Skin epidermis (tissue), 12 donors: ENCODE measurements at regions not wholly inside any gene's neighbourhood (a gene's known extent, or its start where the extent isn't known, plus 50 kb on each side); places are given as distances from the start of the nearest gene placed in this dataset.

Experiments used
- H3K27ac ChIP-seq, 21 experiments: fragments of 200-600 bp; sonication (generic) in 11 of 21; one replicate each; pipeline ENCODE4 v1.5.0; 2020; ENCODE audit warnings: mild to moderate bottlenecking in 3 of 21, inconsistent platforms in 2 of 21, moderate library complexity in 2 of 21
- H3K4me3 ChIP-seq, 7 experiments: fragments of 200-600 bp; sonication (generic) in 2 of 7; one replicate each; pipeline ENCODE4 v1.5.0; 2020; ENCODE audit warnings: inconsistent platforms in 2 of 7, mild to moderate bottlenecking in 2 of 7, moderate library complexity in 1 of 7

DNA sequence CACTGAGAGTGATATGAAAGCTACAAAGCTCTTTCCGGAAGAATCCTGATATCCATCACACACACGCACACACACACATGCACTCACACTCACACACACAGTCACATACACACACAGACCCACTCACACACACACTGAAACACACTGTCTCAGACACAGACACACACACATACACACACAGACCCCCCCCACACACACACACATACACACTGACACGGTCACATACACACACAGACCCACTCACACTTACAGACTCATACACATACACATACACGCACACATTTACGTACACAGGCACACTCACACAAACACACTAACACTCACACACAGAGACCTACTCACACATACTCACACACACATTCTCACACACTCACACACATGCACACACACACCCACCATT, 58.6 kb downstream of the LIG4 start:
- no peak overlapping the region for H3K27ac ChIP-seq

DNA sequence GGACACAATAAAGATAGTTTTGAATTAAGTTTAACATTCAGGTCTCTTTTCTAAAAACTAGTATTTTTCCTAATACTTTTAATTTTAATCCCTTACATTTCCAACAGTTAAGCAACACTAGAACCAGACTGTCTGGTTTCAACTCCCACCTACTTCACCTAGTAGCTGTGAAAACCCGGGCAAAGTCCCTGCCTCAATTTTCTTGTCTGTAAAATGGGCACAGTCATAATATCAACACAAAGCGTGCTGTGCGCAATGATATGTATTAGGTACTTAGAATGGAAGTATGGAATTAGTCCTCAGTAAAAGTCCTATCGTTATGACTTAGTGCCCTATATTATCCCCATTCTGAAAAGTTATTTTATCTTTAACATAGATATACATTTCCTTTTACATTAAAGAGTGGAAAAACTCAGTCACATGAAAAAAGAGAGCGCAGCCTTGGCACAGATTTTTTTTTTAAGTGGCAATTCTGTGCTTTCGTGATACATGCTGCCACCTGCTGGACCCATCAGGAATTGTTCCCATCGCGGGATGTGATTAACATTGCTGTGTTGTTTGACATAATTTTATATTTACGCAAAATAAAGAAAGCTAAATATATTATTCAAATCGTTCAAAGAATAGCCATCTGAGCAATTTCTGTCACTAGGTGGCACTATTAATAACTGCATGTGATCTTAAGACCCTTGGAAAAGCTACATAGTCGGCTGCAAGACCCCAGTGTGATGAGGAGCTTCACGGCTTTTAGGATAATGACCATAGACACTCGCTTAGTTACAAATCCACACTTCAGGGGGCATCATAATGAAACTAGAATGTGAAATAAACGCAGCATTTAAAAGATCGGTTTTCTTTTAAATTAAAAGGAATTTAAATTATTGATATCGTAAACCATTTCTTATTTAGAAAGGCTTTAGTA, 59.9 kb downstream of the LIG4 start:
- H3K4me3 ChIP-seq, result no peak overlapping the region
- no peak overlapping the region for H3K27ac ChIP-seq

More for the DNA sequence above, 58.6 kb downstream of the LIG4 start:
- H3K4me3 ChIP-seq, result no peak overlapping the region

DNA sequence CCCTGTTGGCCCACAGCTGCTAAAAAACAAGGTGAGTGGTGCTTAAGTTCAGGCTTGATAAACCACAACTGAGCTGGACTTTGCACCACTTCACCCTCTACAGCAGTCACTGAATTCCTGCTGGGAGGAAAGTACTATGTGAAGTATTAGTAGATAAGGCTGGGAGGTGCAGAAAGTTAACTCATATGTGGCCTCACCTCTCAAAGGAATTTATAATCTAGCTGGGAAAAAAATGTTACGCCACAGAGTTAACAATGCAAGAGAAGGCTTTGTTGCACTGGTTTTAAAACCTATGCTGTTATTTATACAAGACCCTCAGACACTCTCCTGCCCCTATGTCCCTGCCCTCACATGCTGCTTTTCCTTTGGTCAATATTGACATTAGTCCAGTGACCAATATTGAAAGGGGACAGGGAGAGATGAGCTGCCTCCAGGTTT, 60.9 kb downstream of the LIG4 start:
- Histone ChIP-seq H3K4me3 (no peak overlapping the region), H3K27ac (no peak overlapping the region)

DNA sequence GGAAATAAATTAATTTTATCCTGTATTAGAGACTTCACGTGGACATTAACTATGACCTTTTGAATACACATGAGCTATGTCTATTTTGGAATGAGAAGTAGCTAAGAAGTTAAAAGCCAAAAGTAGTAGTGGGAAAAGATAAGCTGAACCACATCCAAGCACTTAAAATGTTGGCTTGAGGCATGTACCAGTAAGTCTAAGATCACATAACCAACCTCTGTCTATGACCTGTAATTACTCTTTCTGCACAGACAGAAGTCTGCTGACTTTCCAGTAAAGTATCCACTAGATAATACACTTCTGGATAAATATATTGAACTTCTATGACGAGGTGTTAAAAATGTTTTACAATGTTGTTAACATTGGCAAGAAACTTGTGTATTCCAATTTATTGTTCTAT, 68.7 kb downstream of the LIG4 start:
- Histone ChIP-seq H3K4me3 (no peak overlapping the region), H3K27ac (no peak overlapping the region)

DNA sequence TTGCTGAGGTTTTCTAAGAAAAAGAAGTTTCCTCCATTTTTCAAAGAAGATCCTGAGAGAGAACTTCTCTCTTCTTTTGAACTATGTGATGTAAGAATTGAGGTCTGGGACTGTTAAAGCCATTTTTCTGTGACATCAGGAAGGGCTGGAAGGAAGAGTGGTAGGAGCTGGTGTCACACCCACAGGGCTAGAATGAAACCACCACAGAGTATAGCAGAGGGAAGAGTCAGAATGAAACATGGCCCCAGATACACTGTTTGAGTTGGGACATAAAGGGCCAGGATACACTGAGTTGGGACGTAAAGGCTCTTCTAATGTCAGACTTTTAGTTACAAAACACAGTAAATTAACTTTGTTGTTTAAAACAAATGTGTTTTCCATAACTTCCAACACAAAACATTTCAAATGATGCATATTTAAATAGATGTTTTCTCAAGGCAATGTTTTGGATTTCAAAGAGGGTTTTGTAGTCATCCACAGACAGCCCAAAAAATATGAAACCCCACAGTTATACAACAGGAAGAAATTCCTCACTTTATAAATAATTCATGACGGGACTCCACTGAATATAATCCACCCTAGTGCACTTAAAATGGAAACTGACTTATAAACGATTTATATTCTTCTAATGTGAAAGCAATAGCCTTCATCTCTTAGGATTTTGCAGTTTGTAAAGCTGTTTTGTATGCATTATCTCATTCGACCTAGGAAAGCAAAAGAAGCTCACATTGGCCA, 72.5 kb downstream of the LIG4 start:
- Histone ChIP-seq H3K27ac (no peak overlapping the region), H3K4me3 (no peak overlapping the region)

DNA sequence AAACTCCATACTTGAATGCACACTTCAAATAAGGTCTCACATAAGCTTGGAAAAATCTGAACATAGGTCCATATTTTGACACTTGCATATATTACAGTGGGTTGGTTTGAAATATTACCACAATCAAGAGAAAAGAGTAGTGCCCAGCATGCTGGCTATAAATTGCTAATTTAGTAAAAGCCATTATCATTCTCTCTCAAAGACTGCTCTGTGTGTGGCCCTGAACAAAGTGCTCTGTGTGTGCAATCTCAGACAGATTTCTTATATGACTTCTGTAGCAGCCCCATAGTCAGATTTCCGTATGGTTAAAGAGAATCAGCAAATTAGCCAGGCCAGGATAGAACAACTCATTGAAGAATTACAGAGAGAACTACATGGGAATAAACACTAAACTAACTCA, 78.2 kb downstream of the LIG4 start:
- no peak overlapping the region for H3K4me3 ChIP-seq
- H3K27ac ChIP-seq, result no peak overlapping the region

DNA sequence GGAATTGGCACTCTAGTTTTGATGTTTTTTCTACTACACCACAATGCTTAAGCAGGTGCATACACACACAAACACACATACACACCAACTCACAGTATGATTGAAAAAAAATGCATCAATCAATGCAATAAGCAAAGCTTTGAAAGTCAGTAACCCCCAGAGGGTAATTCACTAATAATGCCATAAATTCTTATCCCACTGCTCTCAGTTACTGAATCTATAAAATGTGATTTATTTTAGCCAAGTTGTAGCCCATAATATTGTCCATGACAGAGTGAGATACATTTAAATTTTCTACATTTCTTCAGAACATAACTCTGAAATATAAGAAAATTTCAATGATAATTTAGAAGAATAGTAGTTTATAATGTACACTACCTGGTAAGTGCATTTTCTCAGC, 87.9 kb downstream of the LIG4 start:
- Histone ChIP-seq H3K27ac (no peak overlapping the region), H3K4me3 (no peak overlapping the region)

DNA sequence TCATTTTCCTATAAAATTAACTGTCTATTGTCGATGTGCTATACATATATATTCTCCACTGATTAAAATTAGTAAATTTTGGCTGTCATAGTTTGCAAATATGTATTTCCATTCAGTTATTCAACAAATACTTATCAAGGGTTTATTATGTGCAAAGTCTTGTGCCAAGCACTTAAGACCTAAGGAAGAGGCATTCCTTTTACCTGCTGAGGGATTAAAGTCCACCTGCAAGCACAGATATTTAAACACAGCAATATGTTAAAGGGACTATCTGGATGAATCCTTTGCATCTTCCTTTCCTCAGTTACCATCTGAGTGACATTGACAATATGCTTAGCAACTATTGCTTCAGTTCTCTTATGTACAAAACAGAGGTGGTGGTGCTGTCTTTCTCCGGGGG, 89.3 kb downstream of the LIG4 start:
- Histone ChIP-seq H3K4me3 (no peak overlapping the region), H3K27ac (no peak overlapping the region)

DNA sequence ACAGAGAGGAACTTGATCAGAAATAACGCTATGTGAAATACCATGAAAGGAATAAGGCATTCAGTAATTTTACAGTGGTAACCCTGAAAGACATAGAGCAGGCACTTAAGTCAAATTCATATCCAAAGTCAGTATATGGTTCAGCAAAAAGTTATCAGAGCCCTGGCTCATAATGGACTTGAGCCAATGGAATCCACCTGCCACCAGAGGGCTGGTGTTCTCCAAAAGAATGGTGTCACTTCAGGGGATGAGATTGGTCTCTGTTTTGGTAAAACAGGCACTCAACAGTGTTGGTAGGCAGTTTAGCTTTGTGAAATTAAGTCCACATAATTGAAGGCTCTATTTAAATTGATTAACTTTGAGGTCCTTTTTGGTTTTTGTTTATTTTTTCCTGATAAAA, 93.9 kb downstream of the LIG4 start:
- Histone ChIP-seq H3K4me3 (no peak overlapping the region), H3K27ac (no peak overlapping the region)

DNA sequence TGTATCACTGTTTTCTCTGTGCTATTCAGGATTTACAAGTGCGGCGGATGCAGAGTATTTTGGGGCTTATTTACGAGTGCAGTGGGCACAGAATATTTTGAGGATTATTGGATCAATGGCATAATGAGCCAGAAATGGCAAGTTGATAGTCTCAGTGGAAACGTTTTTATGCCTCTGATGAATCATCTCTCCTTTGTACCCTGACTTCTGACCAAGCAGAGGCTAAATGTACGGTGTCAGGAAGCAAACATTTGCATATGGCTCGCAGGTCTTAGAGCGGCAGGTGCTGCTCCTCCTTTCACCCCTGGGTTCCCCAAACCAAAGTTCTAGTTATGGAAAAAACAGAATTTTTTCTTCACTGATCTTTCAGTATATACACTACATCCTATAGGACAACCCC, 94.5 kb downstream of the LIG4 start:
- no peak overlapping the region for H3K27ac ChIP-seq
- no peak overlapping the region for H3K4me3 ChIP-seq

DNA sequence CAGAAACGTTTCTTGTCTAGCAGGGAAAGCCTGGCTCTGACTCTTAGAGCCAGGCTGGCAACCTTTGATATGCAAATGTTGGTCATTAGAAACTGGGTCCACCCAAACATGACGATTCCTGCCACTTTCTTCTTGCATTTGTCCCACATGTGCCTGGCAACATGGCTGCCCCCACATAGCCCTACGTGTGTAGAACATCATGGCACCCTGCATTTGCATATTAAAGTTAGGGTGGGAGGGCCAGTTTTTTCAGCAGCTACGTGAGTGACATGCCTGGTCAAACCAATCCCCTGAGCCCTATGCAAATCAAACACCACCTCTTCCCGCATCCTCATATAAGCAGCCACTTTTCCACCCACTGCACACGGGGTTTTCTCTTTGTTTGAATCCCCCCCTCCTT, 95.0 kb downstream of the LIG4 start:
- Histone ChIP-seq H3K4me3 (no peak overlapping the region), H3K27ac (no peak overlapping the region)

DNA sequence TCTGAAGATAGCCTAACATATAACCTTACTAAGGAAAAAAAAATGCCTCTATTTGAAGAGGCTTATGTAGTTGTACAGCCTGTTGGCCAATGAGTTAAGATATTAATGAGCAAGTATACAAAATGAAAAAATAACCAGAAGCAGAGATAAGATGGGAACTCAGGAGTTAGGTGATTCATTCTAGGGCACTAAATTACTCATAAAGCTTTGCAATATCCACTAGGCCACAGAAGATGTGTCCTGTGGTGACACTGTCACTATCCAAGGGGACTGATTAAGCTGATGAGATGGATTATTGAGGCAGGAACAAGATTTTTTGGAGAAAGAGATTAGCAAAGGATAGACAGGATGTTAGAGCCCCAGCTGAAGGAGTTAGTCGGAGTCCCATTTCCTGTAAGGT, 99.6 kb downstream of the LIG4 start:
- no peak overlapping the region for H3K27ac ChIP-seq

DNA sequence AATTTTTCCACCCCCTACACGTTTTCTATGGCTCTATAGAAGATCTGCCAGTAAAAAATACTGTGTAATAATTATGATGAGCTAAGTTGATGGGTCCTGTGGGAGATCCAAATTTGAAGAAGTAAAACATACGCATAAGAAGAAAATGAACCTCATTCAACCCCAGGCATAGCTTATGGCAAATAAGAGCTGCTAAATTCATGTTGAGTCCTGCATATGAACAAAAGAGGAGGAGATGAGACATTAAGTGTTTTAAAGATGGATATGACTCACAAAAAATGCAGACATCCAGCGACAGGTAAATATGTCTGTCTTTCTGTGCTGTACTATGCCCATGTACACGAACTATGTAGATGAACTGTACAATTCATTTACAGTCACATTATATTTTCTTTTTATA, 101.9 kb downstream of the LIG4 start:
- Histone ChIP-seq H3K27ac (no peak overlapping the region), H3K4me3 (no peak overlapping the region)

More for the DNA sequence above, 99.6 kb downstream of the LIG4 start:
- H3K4me3 ChIP-seq, result no peak overlapping the region

DNA sequence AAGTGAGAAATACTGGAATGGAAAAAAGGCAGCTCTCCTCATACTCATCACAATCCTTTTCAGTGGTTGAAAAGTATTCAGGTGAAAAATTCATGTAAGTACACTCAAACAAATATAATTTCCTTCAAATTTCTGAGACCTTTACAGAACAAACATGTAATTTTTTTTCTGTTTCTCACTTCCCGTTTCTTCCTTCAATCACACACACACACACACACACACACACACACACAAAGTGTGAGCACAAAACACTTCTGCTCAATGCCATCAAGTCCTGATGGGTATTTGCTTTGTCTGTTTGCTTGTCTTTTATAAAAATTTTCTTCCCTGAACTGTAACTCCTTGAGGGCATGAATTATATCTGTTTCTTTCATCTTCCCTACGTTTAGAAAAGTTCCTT, 110.6 kb downstream of the LIG4 start:
- H3K4me3 ChIP-seq, result no peak overlapping the region
- H3K27ac ChIP-seq, result no peak overlapping the region

DNA sequence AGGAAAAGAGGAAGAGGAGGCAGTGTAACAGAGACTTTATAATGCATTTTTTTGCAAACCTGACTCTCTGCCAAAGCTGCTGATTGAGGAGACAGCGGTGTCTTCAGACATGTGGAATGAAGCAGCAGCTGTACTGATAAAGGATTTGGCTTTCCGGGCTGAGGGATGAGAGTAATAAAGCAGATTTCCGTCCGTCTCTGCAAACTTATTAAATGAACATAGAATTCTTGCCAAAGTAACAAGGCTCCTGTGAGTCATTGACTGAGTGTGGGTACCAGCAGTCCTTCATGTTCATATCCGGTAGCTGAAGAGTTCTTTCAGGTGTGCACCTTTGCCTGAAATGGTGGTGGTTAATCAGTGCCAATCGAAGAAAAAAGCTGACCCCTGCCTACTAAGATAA, 112.6 kb downstream of the LIG4 start:
- Histone ChIP-seq H3K27ac (no peak overlapping the region), H3K4me3 (no peak overlapping the region)

DNA sequence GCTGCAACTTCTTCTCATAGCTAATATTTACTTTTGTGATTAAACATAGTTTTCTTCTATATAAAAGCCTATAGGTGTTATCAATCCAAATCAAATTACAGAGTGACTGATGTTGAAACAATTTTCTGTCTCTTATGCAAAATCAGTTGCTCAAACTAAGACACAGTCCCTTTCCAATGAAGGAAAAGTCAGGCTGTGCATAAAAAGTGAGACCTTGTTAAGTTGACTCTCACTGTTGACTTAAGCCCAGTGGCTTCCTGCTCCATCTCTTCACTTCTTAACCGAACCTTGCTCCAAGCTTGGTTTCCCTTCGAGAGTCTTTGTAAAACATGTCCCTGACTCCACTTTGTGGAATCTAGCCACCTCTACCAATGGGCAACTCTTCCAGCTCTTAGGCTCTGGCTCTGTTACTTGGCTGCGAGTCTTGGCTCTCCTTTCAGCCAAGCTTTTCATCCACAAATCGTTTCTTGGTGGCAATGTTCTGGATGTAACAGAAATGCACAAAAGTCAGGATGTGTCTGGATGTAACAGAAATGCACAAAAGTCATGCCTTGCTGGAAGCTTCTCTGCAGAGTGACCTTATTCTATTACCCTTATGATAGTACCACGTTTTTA, 118.9 kb downstream of the LIG4 start:
- H3K4me3 ChIP-seq, result no peak overlapping the region
- no peak overlapping the region for H3K27ac ChIP-seq

DNA sequence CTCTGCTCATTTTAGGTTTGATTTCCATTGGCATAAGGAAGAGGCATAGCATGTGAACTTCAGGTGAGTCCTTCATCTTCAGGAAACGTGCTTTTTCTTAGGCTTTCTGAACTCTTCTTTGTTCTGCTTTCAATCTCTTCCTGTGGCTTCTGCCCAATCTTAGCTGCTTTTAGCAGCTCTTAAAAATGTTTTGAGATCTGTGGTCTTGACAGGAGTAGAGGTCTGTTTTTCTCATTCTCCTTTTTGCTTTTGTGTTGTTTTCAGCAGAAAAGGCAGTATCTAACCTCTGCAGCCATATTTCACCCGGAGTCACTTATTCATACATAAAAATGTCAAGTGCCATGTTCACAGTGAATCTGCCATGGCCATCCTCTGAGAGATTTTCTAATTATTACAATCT, 120.3 kb downstream of the LIG4 start:
- Histone ChIP-seq H3K4me3 (no peak overlapping the region), H3K27ac (no peak overlapping the region)

DNA sequence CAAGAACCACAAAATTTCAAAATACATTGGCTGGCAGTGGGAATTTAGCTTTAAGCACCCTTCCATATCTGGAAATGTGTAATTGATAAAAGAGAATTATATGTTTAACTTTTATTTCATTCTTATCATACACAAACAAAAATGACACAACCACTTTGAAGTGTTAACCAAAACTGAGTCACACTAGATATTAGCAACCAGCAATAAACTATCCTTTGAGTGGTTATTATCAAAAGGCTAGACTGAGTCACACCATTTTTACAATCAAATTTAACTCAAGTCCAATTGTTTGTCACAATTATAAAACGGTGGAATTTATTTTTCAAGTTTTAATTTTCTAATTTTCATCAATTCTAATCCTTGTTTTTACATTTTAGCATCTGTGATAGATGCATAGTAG, 121.7 kb downstream of the LIG4 start:
- H3K4me3 ChIP-seq, result no peak overlapping the region
- H3K27ac ChIP-seq, result no peak overlapping the region

DNA sequence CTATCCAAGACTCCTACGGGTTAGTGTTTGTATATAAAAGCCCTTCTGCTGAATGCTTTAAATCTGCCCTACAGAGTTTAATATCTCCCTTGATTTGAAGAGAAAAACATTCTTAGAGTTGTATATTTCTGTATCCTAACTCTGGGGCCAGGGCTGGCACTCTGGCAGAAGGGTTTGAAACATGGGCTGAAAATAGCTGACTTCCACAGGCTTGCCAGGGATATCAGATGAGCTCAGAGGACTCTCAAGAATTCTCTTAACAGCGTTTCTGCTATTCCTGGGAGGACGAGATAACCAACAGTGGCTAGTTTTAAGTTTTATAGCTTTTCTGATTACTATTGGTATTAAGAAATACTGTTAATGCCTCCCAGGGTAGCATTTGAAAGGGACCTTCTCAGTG, 127.5 kb downstream of the LIG4 start:
- H3K4me3 ChIP-seq, result no peak overlapping the region
- no peak overlapping the region for H3K27ac ChIP-seq

DNA sequence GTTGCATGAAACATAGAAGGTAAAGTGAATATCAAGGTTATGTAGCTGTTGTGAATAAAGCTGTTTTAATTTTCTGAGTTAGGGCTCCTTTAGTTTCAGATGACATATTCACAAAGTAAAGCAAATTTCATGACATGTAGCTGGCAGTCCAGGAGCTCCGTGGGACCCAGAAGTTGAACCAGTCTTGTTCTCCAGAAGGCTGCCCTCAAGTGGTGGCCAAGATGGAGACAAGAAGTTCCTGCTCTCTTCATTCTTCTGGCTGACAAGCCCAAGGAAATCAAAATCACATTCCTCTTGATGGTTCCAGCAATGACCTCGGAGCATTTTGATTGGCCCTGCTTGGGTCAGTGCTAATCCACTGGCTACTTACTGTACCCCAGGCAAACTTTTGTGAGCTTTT, 128.7 kb downstream of the LIG4 start:
- no peak overlapping the region for H3K4me3 ChIP-seq
- no peak overlapping the region for H3K27ac ChIP-seq

DNA sequence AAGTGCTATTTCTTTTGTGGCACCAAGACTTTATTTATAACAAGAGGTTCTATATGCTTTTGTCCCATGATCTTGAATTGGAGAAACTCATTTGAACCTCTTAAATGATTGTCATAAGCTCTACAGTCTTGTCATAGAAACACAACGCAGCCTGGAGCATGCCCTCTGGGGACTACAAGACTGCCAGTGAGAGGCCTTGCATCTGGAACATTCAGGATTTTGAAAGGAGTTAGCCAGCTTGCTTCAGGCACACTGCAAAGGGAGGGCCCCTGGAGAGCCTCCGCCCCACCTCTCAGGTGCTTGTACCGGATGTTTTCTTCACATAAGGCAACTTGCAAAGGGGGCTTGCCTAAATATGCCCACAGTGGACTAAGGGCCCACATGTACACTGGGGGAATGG, 130.5 kb downstream of the LIG4 start:
- Histone ChIP-seq H3K27ac (no peak overlapping the region), H3K4me3 (no peak overlapping the region)
